ENCODE measurements at regions not wholly inside any gene's neighbourhood (a gene's known extent, or its start where the extent isn't known, plus 50 kb on each side); places are given as distances from the start of the nearest gene placed in this dataset.

DNA sequence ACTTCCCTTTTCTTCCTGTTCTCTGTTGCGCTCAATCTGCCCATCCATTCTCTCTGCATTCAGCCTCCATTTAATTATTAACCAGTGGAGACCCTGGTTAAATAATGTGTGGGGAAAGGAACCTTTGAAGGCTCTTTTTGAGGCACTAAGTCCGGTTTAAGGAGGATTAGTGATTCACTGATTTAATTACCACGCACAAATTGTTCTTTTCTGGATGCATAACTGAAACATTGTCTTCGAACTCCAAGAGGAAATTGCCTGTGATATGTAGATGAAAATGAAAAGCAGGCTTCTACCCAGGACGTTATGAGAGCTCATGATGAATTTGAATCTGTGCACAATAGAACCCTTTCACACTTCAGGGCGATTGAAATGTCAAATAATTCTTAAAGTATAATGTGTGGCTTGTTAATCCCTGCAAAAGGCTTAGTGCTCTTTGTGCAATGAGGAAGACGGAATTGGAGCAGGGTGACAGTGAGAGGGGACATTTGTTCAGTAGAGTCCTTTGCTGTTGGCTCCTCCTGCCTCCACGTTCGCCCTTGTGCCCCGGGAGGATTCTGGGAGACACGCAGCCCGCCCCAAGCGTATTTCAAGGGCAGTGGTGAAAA lies 51.1 kb upstream of the ZNF236 start:
- no peak for DNase-seq (ENCODE audit: low read depth in 2 of 2)

DNA sequence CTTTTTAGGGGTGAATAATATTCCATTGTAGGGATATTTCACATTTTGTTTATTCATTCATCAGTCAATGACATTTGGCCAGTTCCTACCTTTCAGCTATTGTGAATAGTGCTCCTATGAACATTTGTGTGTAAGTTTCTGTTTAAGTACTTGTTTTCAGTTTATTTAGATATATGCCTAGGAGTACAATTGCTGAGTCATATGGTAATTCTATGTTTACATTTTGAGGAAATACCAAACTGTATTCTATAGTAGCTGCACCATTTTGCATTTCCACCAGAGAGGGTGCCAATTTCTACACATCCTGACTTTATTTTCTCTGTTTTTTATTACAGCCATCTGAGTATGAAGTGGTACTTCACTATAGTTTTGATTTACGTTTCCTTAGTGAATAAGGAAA lies 54.4 kb upstream of the ZNF236 start:
- DNase-seq (ENCODE audit: low read depth in 2 of 2): no peak

DNA sequence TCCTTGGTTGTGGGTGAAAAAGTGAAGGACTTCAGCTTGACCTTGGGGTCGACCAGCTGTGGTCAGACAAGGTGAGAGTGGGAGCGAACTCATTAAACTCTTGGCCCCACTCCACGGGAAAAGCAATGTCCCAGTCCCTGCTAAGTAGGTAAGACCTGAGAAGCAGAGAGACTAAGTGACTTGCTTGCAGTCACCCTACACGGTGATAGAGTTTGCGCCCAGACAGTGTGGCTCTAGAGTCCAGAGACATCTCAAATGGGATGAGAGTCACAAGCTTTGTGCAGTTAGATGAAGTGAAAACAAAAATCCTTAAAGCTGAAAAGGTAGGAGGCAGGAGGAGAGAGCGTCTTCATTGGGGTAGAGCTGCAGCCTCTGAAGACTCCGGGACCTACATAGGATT lies 55.9 kb upstream of the ZNF236 start:
- no peak for DNase-seq (ENCODE audit: low read depth in 2 of 2)

DNA sequence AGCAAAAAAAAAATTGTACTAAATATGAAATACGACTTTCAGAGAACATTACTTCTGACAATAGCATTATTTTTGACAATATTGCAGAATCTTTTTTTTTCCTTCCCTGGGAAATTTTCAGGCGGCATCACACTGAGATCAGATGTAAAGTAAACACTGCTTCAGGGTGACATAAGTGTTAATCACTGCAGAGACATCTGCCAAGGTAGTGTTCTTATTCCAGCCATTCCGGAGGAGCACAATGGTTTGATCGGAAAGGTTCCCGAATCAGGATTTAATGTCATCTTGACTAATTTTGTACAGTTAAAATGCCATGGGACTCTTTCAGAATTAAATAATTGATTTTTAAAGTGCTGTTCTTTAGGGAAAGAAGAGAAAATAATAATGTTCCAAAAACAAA lies 56.7 kb upstream of the ZNF236 start:
- DNase-seq (ENCODE audit: low read depth in 2 of 2): no peak

DNA sequence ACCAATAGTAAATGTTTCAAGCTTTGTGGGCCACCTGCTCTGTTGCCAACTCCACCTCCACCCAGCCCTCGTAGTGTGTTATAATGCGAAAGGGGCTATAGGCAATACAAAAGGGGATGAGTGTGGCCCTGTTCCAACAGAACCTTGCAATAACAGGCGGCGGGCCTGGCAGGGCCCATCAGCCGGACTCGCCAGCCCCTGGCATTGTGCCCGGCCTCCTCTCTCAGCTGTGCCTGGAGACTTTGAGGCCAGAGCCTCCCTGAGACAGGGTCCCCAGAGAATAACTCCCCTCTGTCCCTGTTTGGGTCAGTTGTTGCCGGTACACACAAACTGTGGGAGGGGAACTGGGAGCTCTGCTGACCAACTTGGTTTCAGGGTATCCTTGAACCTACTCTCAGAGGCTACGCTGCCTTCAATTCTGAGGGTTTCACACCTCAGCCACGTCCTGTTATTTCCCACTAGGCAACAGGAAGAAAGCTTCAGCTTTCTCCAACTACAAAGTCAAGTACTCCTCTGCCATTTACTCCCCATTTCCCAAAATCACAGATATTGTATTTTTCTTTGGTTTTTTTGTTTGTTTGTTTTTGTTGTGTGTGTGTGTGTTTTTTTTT lies 58.0 kb upstream of the ZNF236 start:
- no peak for DNase-seq (ENCODE audit: low read depth in 2 of 2)

DNA sequence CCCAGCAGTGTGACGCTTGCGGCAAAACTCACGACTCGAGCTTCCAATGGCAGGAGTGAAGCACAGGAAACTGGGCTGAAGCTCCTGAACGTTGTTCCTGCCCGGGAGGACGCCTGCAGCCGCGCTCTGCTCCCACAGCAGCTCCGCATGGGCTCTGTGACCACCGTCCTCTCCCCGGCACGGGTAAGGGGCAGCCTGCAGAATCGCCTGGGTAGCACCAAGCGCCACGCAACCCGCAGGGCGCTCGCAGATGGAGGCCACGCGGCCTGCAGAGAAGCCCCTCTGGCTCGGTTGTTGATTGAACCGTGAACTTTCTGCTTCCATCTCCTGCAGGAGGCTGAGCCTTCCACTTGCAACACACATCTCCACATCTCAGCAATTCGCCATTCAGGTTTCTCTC lies 63.3 kb upstream of the ZNF236 start:
- DNase-seq (ENCODE audit: low read depth in 2 of 2): no peak

DNA sequence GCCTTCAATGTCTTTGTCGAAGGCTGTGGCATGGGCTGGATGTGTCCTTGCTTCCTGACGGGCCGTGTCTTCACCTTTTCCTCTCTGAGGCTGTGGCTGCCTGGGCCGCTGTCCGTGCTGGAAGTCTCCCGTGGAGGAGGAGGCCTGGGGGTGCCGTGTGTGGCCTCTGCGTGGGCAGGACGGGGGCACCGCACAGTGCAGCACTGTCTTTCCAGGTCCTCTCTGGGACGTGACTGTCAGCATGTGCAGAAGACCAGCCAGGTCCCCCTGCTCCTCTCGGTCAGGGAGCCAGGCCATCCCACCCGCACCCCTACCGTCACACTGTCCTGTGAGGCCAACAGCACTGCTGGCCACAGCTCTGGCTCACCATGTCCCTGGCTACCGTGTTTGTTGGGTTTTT lies 64.4 kb upstream of the ZNF236 start:
- DNase-seq (ENCODE audit: low read depth in 2 of 2): no peak

DNA sequence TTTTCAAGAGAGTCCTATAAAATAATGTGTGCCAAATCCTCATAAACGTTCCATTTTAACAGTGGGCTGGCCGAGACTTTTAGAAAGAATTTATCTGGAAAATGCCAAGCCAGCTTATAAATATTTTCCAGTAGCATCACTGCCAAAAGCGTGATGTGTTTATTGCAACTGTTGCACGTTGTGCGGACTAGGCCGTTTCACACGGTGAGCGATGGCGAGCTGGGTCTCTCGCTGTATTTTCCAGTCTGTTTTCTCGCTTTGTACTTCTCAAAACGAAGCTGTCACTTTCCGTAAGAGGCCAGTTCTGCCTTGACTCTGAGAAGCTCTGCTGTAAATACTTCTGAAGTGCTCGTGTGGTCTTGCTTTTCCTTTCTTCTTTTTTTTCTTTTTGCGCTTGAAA lies 65.0 kb upstream of the ZNF236 start:
- no peak for DNase-seq (ENCODE audit: low read depth in 2 of 2)

DNA sequence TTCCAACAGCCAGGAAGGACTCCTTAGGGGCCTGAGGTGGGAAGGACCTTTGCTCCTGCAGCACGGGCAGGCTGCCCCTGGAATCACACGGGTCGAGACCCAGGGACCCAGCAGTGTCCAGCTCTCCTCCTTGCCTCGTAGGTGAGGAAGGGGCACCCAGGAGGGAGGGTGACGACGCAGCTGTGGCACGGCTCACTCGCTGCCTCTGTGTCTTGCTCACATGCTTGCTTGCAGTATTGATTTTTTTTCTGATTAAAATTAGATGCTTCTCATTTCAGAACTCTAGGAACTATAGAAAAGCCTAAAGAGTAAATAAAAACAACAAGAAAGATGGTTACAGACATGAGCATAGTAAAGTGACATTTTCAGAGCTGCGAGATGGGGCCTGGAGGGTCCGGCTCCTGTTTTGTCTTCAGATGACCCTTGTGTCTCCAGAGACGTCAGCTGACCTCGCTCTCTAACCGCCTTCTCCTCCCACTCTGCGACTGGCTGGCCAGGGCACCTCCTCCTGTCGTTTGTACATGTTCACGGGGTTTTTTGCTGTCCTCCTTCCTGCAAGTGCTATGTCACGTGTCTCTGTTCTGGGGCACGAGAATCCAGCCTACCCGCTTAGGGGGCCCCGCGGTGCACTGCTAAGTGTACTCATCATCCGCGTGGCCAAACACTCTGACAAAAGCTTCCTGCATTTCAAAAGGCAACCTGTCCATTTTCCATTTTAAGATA lies 65.7 kb upstream of the ZNF236 start:
- no peak for DNase-seq (ENCODE audit: low read depth in 2 of 2)

DNA sequence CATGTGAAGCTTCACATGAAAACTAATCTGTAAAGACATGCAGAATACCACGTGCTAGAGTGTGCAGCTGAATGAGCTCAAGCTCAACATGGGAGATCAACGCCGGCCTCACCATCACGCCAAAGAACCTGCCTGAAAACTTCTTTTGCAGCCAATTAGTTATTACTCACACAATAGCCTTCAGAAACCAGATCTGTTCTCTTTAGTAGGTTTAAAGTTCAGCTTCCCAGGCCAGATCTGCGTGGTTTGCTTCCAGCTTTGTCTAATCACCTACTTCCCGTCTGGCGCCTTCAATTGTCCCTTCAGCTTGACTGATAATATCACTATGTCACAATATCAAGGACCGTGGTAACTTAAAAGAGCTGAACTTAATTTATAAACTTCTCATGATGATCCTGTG lies 68.0 kb upstream of the ZNF236 start:
- no peak for DNase-seq (ENCODE audit: low read depth in 2 of 2)

DNA sequence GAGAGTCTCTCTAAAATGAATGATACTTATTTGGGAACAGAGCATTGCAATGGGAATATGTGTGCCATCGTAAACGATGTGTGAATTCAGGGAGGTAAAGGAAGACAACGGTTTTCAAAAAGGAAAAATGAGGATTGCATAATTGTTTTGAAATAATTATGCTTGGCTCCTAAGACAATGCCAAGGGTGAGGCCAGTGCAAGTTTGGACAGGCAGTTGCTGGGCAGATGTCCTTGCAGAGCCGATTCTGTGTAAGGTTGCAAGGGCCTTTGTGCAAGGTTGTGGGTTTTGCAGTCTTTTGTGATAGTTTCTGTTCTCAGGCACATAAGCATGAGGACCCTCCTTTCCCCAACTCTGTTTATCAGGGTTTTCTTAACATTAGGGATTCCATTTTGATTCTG lies 70.0 kb upstream of the ZNF236 start:
- no peak for DNase-seq (ENCODE audit: low read depth in 2 of 2)

DNA sequence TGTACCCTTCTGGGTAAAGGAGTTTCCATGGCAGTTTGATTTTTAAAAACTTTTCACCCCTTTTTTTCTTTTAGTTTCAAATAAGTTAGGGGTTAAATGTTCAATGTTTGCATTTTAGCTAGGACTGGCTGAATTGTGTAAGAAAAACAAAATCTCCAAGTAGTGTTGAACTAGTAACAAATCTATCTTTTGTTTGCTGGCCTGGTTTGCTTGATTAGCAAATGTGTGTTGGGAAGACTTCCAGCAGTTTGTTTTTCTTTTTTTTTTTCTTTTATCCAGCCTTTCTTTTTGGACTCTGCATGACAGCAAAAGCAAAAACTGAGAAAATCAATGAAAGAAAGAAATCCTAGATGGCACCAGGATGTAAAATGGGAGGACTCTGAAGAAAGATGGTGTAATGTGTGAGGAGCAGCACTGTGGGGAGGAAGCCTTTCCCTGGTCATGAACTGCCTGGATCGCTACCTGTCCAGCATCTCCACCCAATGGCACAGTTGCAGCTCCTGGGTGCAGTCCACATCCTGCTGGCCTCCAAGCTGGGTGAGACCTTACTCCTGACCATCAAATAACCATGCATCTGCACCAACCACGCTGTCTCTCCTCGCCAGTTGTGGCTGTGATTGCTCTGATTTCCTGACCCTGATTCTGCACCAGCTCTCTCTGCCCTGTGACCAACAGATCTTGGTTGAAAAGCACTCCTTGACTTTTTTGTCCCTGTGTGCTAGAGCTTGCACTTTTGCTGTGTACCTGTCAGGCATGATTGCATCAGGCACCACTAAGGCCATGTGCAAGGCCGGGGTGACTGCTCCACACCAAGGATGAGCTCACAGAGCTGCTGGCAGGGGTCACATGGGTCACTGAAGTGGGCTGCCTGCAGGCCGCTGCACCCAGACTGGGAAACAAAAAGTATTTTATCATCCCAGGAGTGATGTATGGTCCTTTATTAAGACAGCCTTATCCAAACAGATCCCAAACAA lies 71.2 kb upstream of the ZNF236 start:
- no peak for DNase-seq (ENCODE audit: low read depth in 2 of 2)

DNA sequence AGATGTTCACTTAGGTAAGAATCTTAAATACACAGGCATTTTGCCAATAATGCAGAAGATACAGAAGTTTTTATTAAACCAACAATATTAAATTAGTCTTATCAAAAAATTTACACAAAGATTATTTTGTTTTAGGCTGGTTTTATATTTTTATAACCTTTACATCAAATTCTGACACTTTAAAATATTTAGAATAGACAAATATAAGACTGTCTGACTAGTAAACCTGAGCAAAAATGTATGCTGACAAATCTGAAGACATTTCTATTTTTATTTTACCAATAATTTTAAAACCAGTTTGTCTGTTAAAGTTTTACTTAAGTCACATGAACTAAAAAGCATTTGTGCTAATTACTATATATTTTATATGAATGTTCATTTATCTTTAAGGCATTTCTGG lies 72.1 kb upstream of the ZNF236 start:
- DNase-seq (ENCODE audit: low read depth in 2 of 2): no peak

DNA sequence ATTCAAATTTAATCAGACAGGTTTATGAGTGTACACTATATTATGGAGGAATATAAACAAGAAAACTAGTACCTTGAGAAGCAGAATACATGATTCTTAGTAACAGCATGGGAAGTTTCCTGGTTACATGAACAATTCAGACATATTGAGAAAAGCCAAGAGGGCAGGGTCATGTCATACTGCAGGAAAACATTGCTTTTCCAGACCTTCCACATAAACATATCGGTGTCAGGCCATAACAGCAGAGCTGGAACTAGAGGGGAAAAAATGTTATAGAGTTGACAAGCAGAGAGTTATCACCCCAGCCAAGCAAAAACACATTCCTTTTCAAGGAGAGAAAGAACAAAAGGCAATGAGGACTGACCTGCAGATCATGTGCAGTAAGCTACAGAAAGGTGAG lies 74.7 kb upstream of the ZNF236 start:
- DNase-seq (ENCODE audit: low read depth in 2 of 2): no peak

DNA sequence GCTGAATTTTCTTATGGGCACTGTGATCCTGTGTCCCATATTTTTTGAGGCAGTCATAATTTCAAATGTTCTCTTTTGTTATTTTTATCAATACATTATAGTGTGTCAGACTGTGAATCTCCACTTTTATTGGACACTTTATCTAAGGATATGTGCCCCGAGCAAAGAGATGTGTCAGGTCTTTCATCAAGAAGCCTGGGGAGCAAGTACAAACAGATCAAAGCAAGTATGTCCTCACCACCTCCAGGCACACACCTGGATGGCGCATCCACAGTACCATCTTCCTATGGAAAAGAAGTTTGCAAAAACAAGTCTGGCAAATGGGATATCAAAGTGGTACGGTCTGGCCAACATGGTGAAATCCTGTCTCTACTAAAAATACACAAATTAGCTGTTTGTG lies 81.0 kb upstream of the ZNF236 start:
- no peak for DNase-seq (ENCODE audit: low read depth in 2 of 2)

DNA sequence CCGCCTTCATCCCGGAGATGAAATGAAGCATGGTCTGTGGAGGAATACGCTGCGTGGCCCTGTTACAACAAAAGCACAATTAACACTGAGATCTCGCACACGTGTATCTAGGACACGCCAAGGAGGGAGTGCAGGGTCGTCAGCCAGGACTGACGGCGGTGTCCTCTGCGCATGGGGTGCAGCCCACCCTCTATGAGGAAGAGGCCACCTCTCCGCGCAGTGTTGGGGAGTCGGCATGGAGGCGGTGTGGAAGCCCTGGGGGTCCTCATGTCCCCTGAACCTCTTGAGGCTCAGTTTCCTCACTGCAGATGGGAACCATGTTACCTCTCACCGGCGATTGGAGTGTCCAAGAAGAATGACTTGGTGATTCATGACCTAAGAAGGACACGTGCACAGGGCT lies 86.0 kb upstream of the ZNF236 start:
- DNase-seq (ENCODE audit: low read depth in 2 of 2): no peak

DNA sequence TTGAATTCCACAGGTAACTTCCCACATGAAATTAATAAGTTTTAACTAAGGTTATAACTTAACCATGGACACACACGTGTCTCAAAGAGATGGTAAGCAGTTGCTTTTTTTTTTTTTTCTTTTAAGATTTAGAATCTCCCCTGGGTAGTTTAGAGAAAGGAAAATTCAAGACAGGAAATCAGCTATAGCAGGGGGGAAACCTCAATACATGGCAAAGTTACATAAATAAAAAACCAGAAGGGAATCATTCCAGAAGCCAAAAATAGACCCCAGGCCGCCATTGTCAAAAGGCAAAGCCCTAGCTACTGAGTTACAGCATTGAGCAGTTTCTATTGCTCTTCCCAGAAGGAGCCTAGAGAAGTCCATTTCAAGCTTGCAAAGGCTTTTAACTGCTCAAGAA lies 91.5 kb upstream of the ZNF236 start:
- no peak for DNase-seq (ENCODE audit: low read depth in 2 of 2)

DNA sequence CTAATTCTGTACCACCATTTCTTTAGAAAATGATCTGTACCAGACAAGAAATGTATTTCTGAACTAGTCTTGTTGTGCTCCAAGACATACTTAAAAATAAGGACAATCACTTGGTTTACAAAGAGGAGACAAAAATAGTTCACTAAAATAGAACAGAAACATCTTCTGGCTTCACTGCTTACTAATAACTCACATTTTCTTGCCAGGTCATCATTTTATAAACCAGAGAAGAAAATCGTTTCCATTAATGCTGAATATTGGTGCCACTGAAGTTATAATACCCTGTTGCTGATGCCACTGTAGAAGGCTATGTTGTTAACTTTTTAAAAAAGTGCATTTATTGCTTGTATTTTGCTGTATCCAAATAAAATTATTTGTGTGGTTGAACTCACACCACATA lies 94.8 kb upstream of the ZNF236 start:
- no peak for DNase-seq (ENCODE audit: low read depth in 2 of 2)

DNA sequence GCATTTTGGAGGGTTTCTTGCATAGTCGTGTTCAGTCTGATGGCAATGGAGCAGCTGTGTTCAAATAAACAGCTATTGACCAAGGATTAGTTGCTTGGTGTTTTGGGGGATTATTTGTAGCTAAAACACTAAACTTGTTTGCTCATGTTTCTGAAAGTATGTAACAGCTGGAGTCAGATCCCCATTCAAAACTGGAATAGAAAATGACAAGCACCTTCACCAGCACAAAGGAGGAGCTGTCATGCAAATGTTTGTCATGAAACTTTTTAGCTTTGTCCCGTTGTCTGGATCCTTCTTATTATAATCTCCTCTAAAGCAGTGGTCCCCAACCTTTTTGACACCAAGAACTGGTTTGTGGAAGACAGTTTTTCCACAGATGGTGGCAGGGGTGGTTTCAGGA lies 96.9 kb upstream of the ZNF236 start:
- no peak for DNase-seq (ENCODE audit: low read depth in 2 of 2)

DNA sequence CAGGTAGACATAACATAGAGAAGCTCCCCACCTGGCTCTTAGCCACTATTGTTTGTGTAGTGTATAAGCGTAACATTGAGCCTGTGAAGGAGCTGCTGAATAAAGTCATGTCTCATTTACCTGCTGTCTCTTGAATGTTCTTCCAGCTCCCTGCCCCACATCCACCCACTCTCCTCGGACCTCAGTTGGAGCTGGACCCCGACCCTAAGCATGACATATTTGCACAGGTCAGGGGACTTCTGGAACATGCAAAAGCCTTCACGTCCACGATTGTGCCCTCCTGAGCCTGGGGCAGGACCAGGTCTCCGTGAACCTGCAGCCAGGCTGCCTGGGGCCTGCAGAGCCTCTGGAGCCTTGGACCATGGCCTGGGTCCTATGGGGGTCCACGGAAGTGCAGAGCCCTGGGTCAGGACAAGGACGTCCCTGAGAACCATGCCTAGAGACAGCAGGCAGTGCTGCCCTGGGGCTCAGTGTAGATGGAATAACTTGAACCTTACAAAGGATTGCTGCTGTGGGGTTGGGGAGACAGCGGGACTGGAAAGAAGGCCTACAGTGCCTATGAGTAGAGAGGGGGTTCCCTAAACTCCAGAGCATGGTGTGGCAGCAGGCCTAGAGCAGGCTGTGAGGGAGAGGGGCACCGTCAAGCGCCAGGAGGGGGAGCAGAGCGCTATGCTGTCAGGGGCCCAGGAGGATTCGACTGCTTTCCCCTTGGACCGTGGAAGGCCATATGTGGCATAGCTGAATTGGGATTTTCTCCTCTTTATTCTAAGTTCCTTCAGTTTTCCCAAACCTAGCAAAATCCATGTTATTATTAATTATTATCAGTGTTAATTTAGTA lies 99.9 kb upstream of the ZNF236 start:
- no peak for DNase-seq (ENCODE audit: low read depth in 2 of 2)

DNA sequence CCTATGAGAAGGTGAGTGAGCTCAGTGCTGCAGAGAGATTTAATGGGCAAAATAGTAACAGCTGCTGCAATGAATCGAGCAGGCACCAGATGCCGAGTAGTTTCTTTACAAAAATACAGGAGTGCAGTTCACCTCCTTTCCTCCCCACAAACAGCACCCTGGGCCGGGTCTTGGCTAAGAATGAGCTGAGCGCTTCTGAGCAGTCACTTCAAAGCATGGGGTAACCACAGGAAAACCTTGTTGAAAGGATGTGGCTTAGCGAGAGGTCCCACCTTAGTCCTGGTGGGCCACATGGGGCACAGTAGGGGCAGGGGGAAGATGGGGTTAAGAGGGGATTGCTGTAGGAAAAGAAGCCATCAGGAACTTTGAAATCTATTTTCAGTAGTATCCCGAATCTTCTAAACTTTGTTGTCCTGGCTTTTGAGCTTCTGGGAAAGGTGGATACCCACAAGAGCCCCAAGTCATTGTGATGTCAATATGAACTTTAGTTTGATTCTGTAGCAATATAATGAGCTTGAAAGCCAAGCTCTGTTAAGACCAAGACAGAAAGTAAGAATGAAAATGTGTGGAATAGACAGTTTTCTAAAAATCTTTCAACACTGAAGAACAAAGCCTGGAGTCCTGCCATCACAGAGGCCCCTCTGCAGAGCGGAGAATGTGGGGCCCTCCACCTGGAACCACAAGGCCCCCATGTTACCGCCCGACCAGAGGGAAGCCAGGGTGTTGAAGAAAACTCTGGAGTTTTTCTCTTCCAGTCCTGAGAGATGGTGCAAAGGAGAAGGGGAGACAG lies 101.0 kb upstream of the ZNF236 start:
- no peak for DNase-seq (ENCODE audit: low read depth in 2 of 2)
